ENCODE measurements at regions not wholly inside any gene's neighbourhood (a gene's known extent, or its start where the extent isn't known, plus 50 kb on each side); places are given as distances from the start of the nearest gene placed in this dataset.

DNA sequence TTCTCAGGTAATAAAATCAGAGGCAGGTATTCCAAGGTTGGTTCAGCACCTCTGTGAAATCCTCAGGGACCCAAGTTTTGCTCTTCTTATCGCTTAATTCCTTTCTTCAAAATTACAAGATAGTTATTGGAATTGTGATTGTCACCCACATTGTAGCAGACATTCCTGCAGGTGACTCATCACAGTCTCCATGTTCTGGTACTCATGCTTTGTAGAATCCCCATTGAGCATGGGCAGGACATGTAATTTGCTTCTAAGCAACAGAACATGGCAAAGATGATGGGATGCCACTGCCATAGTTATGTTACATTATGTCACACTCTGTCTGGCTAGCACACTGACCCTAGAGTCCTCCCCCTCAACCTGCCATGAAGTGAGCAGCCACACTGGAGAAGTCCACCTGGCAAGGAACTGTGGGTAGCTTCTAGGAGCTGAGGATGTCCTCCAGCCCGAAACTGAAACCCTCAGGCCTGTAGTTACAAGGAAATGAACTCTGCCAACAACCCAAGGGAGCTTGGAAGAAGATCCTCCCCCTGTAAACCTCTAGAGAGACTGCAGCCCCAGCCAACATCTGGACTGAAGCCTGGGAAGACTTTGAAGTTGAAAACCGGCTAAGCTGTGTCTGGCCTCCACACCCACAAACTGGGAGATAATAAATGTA is 58.3 kb upstream of the GUCY1A1 start:
- H3K27me3 Mint-ChIP-seq = peaks cover 0 to 1% of the 10 kb centered on the region in 2 donors
- Histone ChIP-seq H3K27ac (ENCODE audit: low read depth, low read length) (no peak overlapping the region), H3K36me3 (ENCODE audit: insufficient read depth, low read length) (no peaks in the 10 kb centered on the region), H3K9me3 (ENCODE audit: control insufficient read depth in 1 of 2, low read length in 2 of 2) (no peaks in the 10 kb centered on the region), H3K27me3 (ENCODE audit: insufficient read depth, low read length) (no peaks in the 10 kb centered on the region), H3K4me3 (ENCODE audit: low read length in 2 of 2) (no peak overlapping the region), H3K4me1 (ENCODE audit: insufficient read depth, low read length) (no peaks in the 10 kb centered on the region)
- H3K4me1 Mint-ChIP-seq = no peaks in the 10 kb centered on the region
- no peak for DNase-seq
- POLR2A ChIA-PET (ENCODE audit: partially characterized antibody) = no interaction called here
- H3K36me3 Mint-ChIP-seq = no peaks in the 10 kb centered on the region
- intact Hi-C loops (cut with micrococcal nuclease) = no loop called here
- H3K4me3 Mint-ChIP-seq = no peak overlapping the region
- H3K27ac Mint-ChIP-seq = no peak overlapping the region
- no peaks in the 10 kb centered on the region for H3K9me3 Mint-ChIP-seq
- CTCF ChIA-PET (ENCODE audit: partially characterized antibody) = no interaction called here

DNA sequence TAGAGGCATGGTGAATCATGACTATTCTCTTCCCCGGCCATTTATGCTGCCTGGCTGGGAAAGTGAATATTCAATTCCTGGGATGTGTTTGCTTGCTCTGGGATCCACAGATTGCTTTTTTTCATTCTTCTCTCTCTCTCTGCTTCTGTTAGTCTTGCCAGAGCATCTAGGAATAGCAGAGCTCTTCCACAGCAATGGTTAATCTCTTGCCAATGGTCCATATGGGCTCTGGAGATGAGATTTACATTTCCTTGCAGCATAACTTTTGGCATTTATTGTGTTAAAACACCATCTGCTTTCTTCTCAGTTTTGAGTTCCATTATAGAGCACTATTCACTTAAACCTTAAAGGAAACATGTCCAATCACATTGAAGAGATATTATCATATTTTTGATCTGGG is 59.2 kb upstream of the GUCY1A1 start:
- intact Hi-C loops (cut with micrococcal nuclease) = no loop called here
- no peak overlapping the region for H3K27ac Mint-ChIP-seq
- no peaks in the 10 kb centered on the region for H3K4me1 ChIP-seq (ENCODE audit: insufficient read depth, low read length)

DNA sequence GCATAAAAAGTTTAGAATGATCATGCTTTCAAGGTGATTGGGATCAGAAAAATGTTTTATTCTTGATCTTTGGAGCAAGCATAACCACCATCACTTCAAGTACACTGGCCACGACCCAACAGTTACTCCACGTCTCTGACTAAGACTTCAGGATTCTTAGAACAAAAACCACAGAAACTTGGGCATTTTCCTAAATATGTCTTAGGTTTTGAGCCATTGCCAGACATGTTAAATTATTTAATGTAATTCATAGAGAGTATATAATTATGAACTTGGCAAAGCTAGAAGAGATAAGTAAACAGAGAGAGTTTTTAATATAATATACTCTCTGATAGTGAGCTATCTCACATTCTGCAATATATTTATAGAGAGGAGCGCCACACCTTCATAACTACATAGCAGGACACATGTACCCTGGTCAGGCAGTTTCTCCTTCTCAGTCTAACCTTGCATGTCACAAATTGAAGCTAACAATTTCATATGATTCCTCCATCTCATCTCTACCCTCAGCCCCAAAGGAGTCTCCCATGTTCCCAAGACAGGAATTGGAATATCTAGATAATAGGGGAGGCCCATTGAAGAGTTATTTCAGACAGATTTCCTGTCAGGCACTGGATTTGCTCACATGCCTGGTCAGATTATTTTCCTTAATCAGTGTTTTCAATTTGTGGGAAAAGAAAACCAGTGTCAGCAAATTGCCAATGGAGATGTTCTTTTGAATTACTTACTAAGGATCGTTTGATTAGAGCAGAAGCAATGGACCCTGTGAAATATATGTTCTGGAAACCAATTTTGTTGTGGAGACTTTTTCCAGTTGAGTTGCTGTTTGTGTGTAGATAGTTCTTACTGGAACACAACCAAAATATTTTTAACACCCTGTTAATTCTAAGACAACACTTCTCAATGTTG is 61.7 kb upstream of the GUCY1A1 start:
- Histone ChIP-seq H3K36me3 (ENCODE audit: insufficient read depth, low read length) (no peaks in the 10 kb centered on the region), H3K4me1 (ENCODE audit: insufficient read depth, low read length) (no peaks in the 10 kb centered on the region), H3K9me3 (ENCODE audit: control insufficient read depth in 1 of 2, low read length in 2 of 2) (no peaks in the 10 kb centered on the region), H3K27me3 (ENCODE audit: insufficient read depth, low read length) (no peaks in the 10 kb centered on the region), H3K27ac (ENCODE audit: low read depth, low read length) (no peak overlapping the region), H3K4me3 (ENCODE audit: low read length in 2 of 2) (no peak overlapping the region)
- H3K9me3 Mint-ChIP-seq = no peaks in the 10 kb centered on the region
- intact Hi-C loops (cut with micrococcal nuclease) = no loop called here
- CTCF ChIA-PET (ENCODE audit: partially characterized antibody) = no interaction called here
- H3K4me3 Mint-ChIP-seq = no peak overlapping the region
- H3K27me3 Mint-ChIP-seq = peaks cover 0 to 1% of the 10 kb centered on the region in 2 donors
- no peak for DNase-seq
- POLR2A ChIA-PET (ENCODE audit: partially characterized antibody) = no interaction called here
- H3K4me1 Mint-ChIP-seq = no peaks in the 10 kb centered on the region
- H3K27ac Mint-ChIP-seq = no peak overlapping the region
- no peaks in the 10 kb centered on the region for H3K36me3 Mint-ChIP-seq

More for the DNA sequence above, 59.2 kb upstream of the GUCY1A1 start:
- CTCF ChIA-PET (ENCODE audit: partially characterized antibody) = no interaction called here
- no peaks in the 10 kb centered on the region for H3K36me3 Mint-ChIP-seq
- no peaks in the 10 kb centered on the region for H3K36me3 ChIP-seq (ENCODE audit: insufficient read depth, low read length)
- H3K27ac ChIP-seq (ENCODE audit: low read depth, low read length) = no peak overlapping the region
- H3K9me3 Mint-ChIP-seq = no peaks in the 10 kb centered on the region
- no peak for DNase-seq
- POLR2A ChIA-PET (ENCODE audit: partially characterized antibody) = no interaction called here
- no peaks in the 10 kb centered on the region for H3K4me1 Mint-ChIP-seq
- H3K27me3 ChIP-seq (ENCODE audit: insufficient read depth, low read length) = no peaks in the 10 kb centered on the region
- H3K27me3 Mint-ChIP-seq = peaks cover 0 to 1% of the 10 kb centered on the region in 2 donors
- H3K9me3 ChIP-seq (ENCODE audit: control insufficient read depth in 1 of 2, low read length in 2 of 2) = no peaks in the 10 kb centered on the region
- no peak overlapping the region for H3K4me3 Mint-ChIP-seq
- H3K4me3 ChIP-seq (ENCODE audit: low read length in 2 of 2) = no peak overlapping the region

DNA sequence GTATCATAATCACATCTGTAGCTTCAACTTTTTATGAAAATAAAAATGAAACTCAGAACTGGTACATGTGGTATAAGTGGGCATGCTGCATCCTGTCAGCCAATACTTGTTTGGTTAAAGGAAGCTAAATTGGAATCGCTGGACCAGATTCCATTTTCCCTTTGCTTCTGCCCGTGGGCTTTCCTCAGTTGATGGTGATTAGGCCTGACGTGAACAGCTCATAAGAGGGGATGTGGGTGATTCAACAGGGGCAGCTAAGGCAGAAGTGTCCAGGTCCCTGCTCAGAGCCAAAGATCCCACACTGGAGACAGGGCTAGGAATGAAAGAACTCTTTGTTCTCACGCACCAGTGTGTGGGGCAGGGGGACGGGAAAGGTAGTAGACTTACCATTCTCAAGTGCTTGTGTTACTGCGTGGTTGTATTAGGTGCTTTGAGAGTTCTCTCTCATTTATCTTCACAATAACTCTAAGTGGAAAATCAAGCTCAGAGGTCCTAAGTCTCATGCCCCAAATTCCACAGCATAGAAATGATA is 63.2 kb upstream of the GUCY1A1 start:
- no peaks in the 10 kb centered on the region for H3K27me3 Mint-ChIP-seq
- H3K27ac Mint-ChIP-seq = no peak overlapping the region
- H3K27ac ChIP-seq (ENCODE audit: low read depth, low read length) = no peak overlapping the region
- no peak for DNase-seq
- no peak overlapping the region for H3K4me3 ChIP-seq (ENCODE audit: low read length in 2 of 2)
- CTCF ChIA-PET (ENCODE audit: partially characterized antibody) = no interaction called here
- no peaks in the 10 kb centered on the region for H3K9me3 Mint-ChIP-seq
- intact Hi-C loops (cut with micrococcal nuclease) = no loop called here
- no peaks in the 10 kb centered on the region for H3K36me3 ChIP-seq (ENCODE audit: insufficient read depth, low read length)
- H3K4me1 ChIP-seq (ENCODE audit: insufficient read depth, low read length) = no peaks in the 10 kb centered on the region
- no peaks in the 10 kb centered on the region for H3K4me1 Mint-ChIP-seq
- H3K36me3 Mint-ChIP-seq = no peaks in the 10 kb centered on the region
- POLR2A ChIA-PET (ENCODE audit: partially characterized antibody) = no interaction called here
- H3K27me3 ChIP-seq (ENCODE audit: insufficient read depth, low read length) = no peaks in the 10 kb centered on the region
- no peaks in the 10 kb centered on the region for H3K9me3 ChIP-seq (ENCODE audit: control insufficient read depth in 1 of 2, low read length in 2 of 2)
- H3K4me3 Mint-ChIP-seq = no peak overlapping the region

GRCh38 chr4:155602351-155603140 is 64.1 kb upstream of the GUCY1A1 start:
- ChIA-PET POLR2A (ENCODE audit: partially characterized antibody) (no interaction called here), CTCF (ENCODE audit: partially characterized antibody) (no interaction called here)
- no peak for DNase-seq
- H3K36me3 ChIP-seq (ENCODE audit: insufficient read depth, low read length) = no peaks in the 10 kb centered on the region
- no peaks in the 10 kb centered on the region for H3K9me3 ChIP-seq (ENCODE audit: control insufficient read depth in 1 of 2, low read length in 2 of 2)
- no peak overlapping the region for H3K4me3 ChIP-seq (ENCODE audit: low read length in 2 of 2)
- Mint-ChIP-seq H3K27me3 (no peaks in the 10 kb centered on the region), H3K4me3 (no peak overlapping the region), H3K36me3 (no peaks in the 10 kb centered on the region), H3K4me1 (no peaks in the 10 kb centered on the region), H3K9me3 (no peaks in the 10 kb centered on the region), H3K27ac (no peak overlapping the region)
- H3K27ac ChIP-seq (ENCODE audit: low read depth, low read length) = no peak overlapping the region
- no peaks in the 10 kb centered on the region for H3K4me1 ChIP-seq (ENCODE audit: insufficient read depth, low read length)
- H3K27me3 ChIP-seq (ENCODE audit: insufficient read depth, low read length) = no peaks in the 10 kb centered on the region
- intact Hi-C loops (cut with micrococcal nuclease) = no loop called here

- H3K9me3 ChIP-seq (ENCODE audit: control insufficient read depth in 1 of 2, low read length in 2 of 2) = no peaks in the 10 kb centered on the region
- Mint-ChIP-seq H3K4me3 (no peak overlapping the region), H3K36me3 (no peaks in the 10 kb centered on the region), H3K27ac (no peak overlapping the region), H3K27me3 (no peaks in the 10 kb centered on the region), H3K4me1 (no peaks in the 10 kb centered on the region), H3K9me3 (no peaks in the 10 kb centered on the region)
- intact Hi-C loops (cut with micrococcal nuclease) = no loop called here
- DNase-seq = no peak
- H3K27ac ChIP-seq (ENCODE audit: low read depth, low read length) = no peak overlapping the region
- ChIA-PET POLR2A (ENCODE audit: partially characterized antibody) (no interaction called here), CTCF (ENCODE audit: partially characterized antibody) (no interaction called here)
- no peaks in the 10 kb centered on the region for H3K4me1 ChIP-seq (ENCODE audit: insufficient read depth, low read length)
- no peak overlapping the region for H3K4me3 ChIP-seq (ENCODE audit: low read length in 2 of 2)
- H3K36me3 ChIP-seq (ENCODE audit: insufficient read depth, low read length) = no peaks in the 10 kb centered on the region
- H3K27me3 ChIP-seq (ENCODE audit: insufficient read depth, low read length) = no peaks in the 10 kb centered on the region
Observed at GRCh38 chr4:155600244-155600643, 66.4 kb upstream of the GUCY1A1 start.

DNA sequence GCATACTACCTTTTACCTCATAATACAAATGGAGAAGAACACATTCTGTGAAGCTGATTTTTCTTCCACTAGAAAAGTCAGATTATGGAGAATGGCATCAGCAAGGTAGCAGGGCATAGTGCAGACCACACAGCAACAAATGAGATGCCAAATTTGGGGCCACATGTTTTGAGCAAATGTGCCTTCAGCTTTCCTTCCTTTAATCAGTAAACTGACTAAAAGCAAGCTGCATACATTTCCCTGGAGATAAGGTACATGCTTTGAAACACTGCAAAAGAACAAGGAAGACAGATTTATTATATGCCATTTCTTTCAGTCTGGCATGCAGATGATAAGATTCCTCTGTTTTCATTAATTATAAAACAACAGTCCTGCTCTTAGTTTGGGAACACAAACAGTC is 67.1 kb upstream of the GUCY1A1 start:
- Mint-ChIP-seq H3K36me3 (no peaks in the 10 kb centered on the region), H3K9me3 (no peaks in the 10 kb centered on the region), H3K27me3 (no peaks in the 10 kb centered on the region), H3K4me1 (no peaks in the 10 kb centered on the region), H3K27ac (no peak overlapping the region), H3K4me3 (no peak overlapping the region)
- H3K27ac ChIP-seq (ENCODE audit: low read depth, low read length) = no peak overlapping the region
- no peaks in the 10 kb centered on the region for H3K36me3 ChIP-seq (ENCODE audit: insufficient read depth, low read length)
- no peaks in the 10 kb centered on the region for H3K27me3 ChIP-seq (ENCODE audit: insufficient read depth, low read length)
- H3K4me3 ChIP-seq (ENCODE audit: low read length in 2 of 2) = no peak overlapping the region
- ChIA-PET POLR2A (ENCODE audit: partially characterized antibody) (no interaction called here), CTCF (ENCODE audit: partially characterized antibody) (no interaction called here)
- no peaks in the 10 kb centered on the region for H3K9me3 ChIP-seq (ENCODE audit: control insufficient read depth in 1 of 2, low read length in 2 of 2)
- no peaks in the 10 kb centered on the region for H3K4me1 ChIP-seq (ENCODE audit: insufficient read depth, low read length)
- DNase-seq = no peak
- intact Hi-C loops (cut with micrococcal nuclease) = no loop called here

Measured in CD4-positive, alpha-beta memory T cell (primary cell).